H1 (cell line): ENCODE measurements at regions not wholly inside any gene's neighbourhood (a gene's known extent, or its start where the extent isn't known, plus 50 kb on each side); places are given as distances from the start of the nearest gene placed in this dataset.
A peak's percentile ranks its signal among the peaks of the same experiment; 100 is the strongest.

Experiments
- CTCF ChIA-PET: fragments of 300-600 bp; sonication (Branson Sonifier 250); formaldehyde crosslinking; loops from one replicate; lab custom pipeline; 2021; ENCODE audit not compliant: partially characterized antibody; lab: Charles Lee
- POLR2A ChIA-PET: fragments of 300-600 bp; sonication (Branson Sonifier 250); formaldehyde crosslinking; loops from one replicate; lab custom pipeline; 2021; ENCODE audit warnings: inconsistent platforms; ENCODE audit not compliant: partially characterized antibody; lab: Charles Lee
- DNase-seq, 2 experiments: peaks; one replicate each; pipeline versions ENCODE4 v3.0.0 to v3.0.0-alpha.2; 2010 to 2022; ENCODE audit warnings: low spot score in 2 of 2, low read depth in 1 of 2, mixed read lengths in 1 of 2
- FAIRE-seq: peaks from 2 replicates; lab custom pipeline; 2011; peaks lifted over from hg19 to GRCh38; lab: Jason Lieb, UNC
- H2AFZ ChIP-seq: 2 replicates; pipeline ENCODE4 v1.8.1; 2012; ENCODE audit warnings: low read length, inconsistent platforms
- H2AK5ac ChIP-seq: 2 replicates; pipeline ENCODE4 v1.6.1; 2013; ENCODE audit warnings: low read depth, low read length
- H2BK120ac ChIP-seq: replicated peaks from 2 replicates; pipeline ENCODE3; 2013; ENCODE audit warnings: low read depth, low read length, inconsistent platforms
- H2BK12ac ChIP-seq: 2 replicates; pipeline ENCODE4 v1.6.1; 2013; ENCODE audit warnings: low read depth, low read length
- H2BK15ac ChIP-seq: 2 replicates; pipeline ENCODE4 v1.6.1; 2013; ENCODE audit warnings: low read length
- H2BK20ac ChIP-seq: 2 replicates; pipeline ENCODE4 v1.6.1; 2013; ENCODE audit warnings: low read length
- H2BK5ac ChIP-seq: 2 replicates; pipeline ENCODE4 v1.6.1; 2013; ENCODE audit warnings: low read depth, low read length
- H3K14ac ChIP-seq: 2 replicates; pipeline ENCODE4 v1.6.1; 2013; ENCODE audit warnings: inconsistent platforms; ENCODE audit not compliant: insufficient read length
- H3K18ac ChIP-seq: 2 replicates; pipeline ENCODE4 v1.6.1; 2013; ENCODE audit warnings: low read length; ENCODE audit errors: extremely low read depth
- H3K23ac ChIP-seq: 2 replicates; pipeline ENCODE4 v1.6.1; 2013; ENCODE audit warnings: inconsistent platforms; ENCODE audit not compliant: insufficient read length
- H3K23me2 ChIP-seq: 2 replicates; pipeline ENCODE4 v1.6.1; 2013; ENCODE audit warnings: low read depth, low read length
- H3K27ac ChIP-seq: 2 replicates; pipeline ENCODE4 v1.6.1; 2011; ENCODE audit warnings: low read depth, low read length, inconsistent platforms
- H3K27me3 ChIP-seq, 4 experiments: replicated peaks in 1 of 4; 1 replicate in 1 of 4; 2 replicates in 3 of 4; pipeline versions ENCODE4 v1.6.1 to v1.8.1; 2011 to 2013; ENCODE audit warnings: low read length in 3 of 4, mild to moderate bottlenecking in 3 of 4, inconsistent platforms in 2 of 4, mixed read lengths in 2 of 4, moderate library complexity in 1 of 4; ENCODE audit not compliant: control insufficient read depth in 3 of 4, insufficient read depth in 3 of 4; ENCODE audit errors: extremely low read depth in 1 of 4
- H3K36me3 ChIP-seq, 4 experiments: 2 replicates each; pipeline versions ENCODE4 v1.6.1 to v1.8.1; 2011 to 2013; ENCODE audit warnings: mild to moderate bottlenecking in 4 of 4, low read length in 3 of 4, moderate library complexity in 2 of 4, control low read depth in 1 of 4, inconsistent platforms in 1 of 4; ENCODE audit not compliant: insufficient read depth in 4 of 4, control insufficient read depth in 2 of 4
- H3K4ac ChIP-seq: replicated peaks from 2 replicates; pipeline ENCODE3; 2013; ENCODE audit warnings: low read length, low read depth, mixed read lengths, inconsistent platforms; ENCODE audit not compliant: insufficient read length
- H3K4me1 ChIP-seq, 4 experiments: replicated peaks in 1 of 4; 1 replicate in 1 of 4; 2 replicates in 3 of 4; pipeline versions ENCODE4 v1.6.1 to v1.8.1; 2011 to 2013; ENCODE audit warnings: low read length in 3 of 4, inconsistent platforms in 2 of 4, mixed read lengths in 1 of 4; ENCODE audit not compliant: insufficient read depth in 4 of 4, control insufficient read depth in 3 of 4
- H3K4me2 ChIP-seq, 2 experiments: 2 replicates each; pipeline versions ENCODE4 v1.6.1 to v1.8.1; 2011 to 2013; ENCODE audit warnings: low read depth in 2 of 2, low read length in 2 of 2, control low read depth in 1 of 2, inconsistent platforms in 1 of 2, mild to moderate bottlenecking in 1 of 2; ENCODE audit not compliant: insufficient read depth in 1 of 2
- H3K4me3 ChIP-seq, 4 experiments: fragments of 200-600, 300-600 bp in 1 of 4; sonication (generic), shearing (Covaris generic), sonication (Bioruptor Twin) in 1 of 4; 2 replicates each; pipeline versions ENCODE4 v1.5.1 to v1.8.1; 2011 to 2016; ENCODE audit warnings: low read length in 4 of 4, low read depth in 3 of 4, control low read depth in 2 of 4, inconsistent platforms in 2 of 4, mild to moderate bottlenecking in 2 of 4, mixed read lengths in 1 of 4, moderate library complexity in 1 of 4; ENCODE audit not compliant: insufficient read depth in 2 of 4; ENCODE audit errors: extremely low read depth in 1 of 4
- H3K56ac ChIP-seq: replicated peaks from 2 replicates; pipeline ENCODE3; 2013; ENCODE audit warnings: low read depth, mild to moderate bottlenecking, mixed read lengths, low read length, inconsistent platforms; ENCODE audit not compliant: insufficient read length
- H3K79me1 ChIP-seq: 2 replicates; pipeline ENCODE4 v1.6.1; 2013; ENCODE audit warnings: low read depth, low read length, control low read depth
- H3K79me2 ChIP-seq, 2 experiments: 2 replicates each; pipeline versions ENCODE4 v1.6.1 to v1.8.1; 2012 to 2013; ENCODE audit warnings: low read length in 2 of 2, mild to moderate bottlenecking in 2 of 2, inconsistent platforms in 1 of 2; ENCODE audit not compliant: insufficient read depth in 2 of 2, control insufficient read depth in 1 of 2
- H3K9ac ChIP-seq, 4 experiments: replicated peaks in 1 of 4; 1 replicate in 1 of 4; 2 replicates in 3 of 4; pipeline versions ENCODE4 v1.6.1 to v1.8.1; 2011 to 2013; ENCODE audit warnings: low read depth in 3 of 4, low read length in 3 of 4, control low read depth in 2 of 4, mild to moderate bottlenecking in 2 of 4, moderate library complexity in 2 of 4, inconsistent platforms in 1 of 4; ENCODE audit errors: extremely low read depth in 1 of 4
- H3K9me3 ChIP-seq, 2 experiments: 2 replicates each; pipeline versions ENCODE4 v1.6.1 to v1.8.1; 2012 to 2013; ENCODE audit warnings: mild to moderate bottlenecking in 2 of 2, moderate library complexity in 2 of 2, control low read depth in 1 of 2, inconsistent platforms in 1 of 2, low read depth in 1 of 2, low read length in 1 of 2, mixed read lengths in 1 of 2; ENCODE audit not compliant: insufficient read depth in 2 of 2
- H4K20me1 ChIP-seq, 2 experiments: replicated peaks in 1 of 2; 2 replicates each; pipeline versions ENCODE3 to v1.8.1; 2011 to 2013; ENCODE audit warnings: inconsistent platforms in 2 of 2, low read length in 2 of 2, mild to moderate bottlenecking in 1 of 2; ENCODE audit not compliant: insufficient read depth in 2 of 2, control insufficient read depth in 1 of 2
- H4K5ac ChIP-seq: 2 replicates; pipeline ENCODE4 v1.6.1; 2013; ENCODE audit warnings: low read length, low read depth, mixed read lengths, inconsistent platforms; ENCODE audit not compliant: insufficient read length
- H4K8ac ChIP-seq: 2 replicates; pipeline ENCODE4 v1.8.0; 2013; ENCODE audit warnings: mild to moderate bottlenecking, moderate library complexity, low read length, inconsistent platforms; ENCODE audit not compliant: insufficient read depth; ENCODE audit errors: extremely low read depth
- H4K91ac ChIP-seq: replicated peaks from 2 replicates; pipeline ENCODE3; 2013; ENCODE audit warnings: low read length, mixed read lengths, inconsistent platforms; ENCODE audit not compliant: insufficient read length
- ATF2 ChIP-seq: IDR thresholded peaks from 2 replicates; pipeline ENCODE4 v1.6.1; 2012; ENCODE audit warnings: low read length, inconsistent platforms
- CEBPB ChIP-seq: IDR thresholded peaks from 2 replicates; pipeline ENCODE4 v1.6.1; 2012; ENCODE audit warnings: low read depth, low read length
- CTCF ChIP-seq, 3 experiments: IDR thresholded peaks; 1 replicate in 2 of 3; 2 replicates in 1 of 3; pipeline versions ENCODE4 v1.5.1 to v1.6.1; 2011; ENCODE audit warnings: low read length in 3 of 3, mild to moderate bottlenecking in 3 of 3, inconsistent platforms in 2 of 3, low read depth in 1 of 3, moderate library complexity in 1 of 3; ENCODE audit not compliant: insufficient read depth in 1 of 3; ENCODE audit errors: control extremely low read depth in 1 of 3
- RAD21 ChIP-seq, 2 experiments: IDR thresholded peaks in 1 of 2; conservative IDR thresholded peaks in 1 of 2; 2 replicates each; pipeline ENCODE4 v1.6.1; 2011; ENCODE audit warnings: low read depth in 2 of 2, low read length in 2 of 2, improper control_type of control experiment in 1 of 2, inconsistent platforms in 1 of 2, mild to moderate bottlenecking in 1 of 2, moderate library complexity in 1 of 2
- SAP30 ChIP-seq: fragments of 300-600 bp; sonication (generic); IDR thresholded peaks from 2 replicates; pipeline ENCODE4 v1.7.1; 2012; ENCODE audit warnings: low read length, moderate library complexity, mild to moderate bottlenecking, inconsistent platforms; ENCODE audit not compliant: insufficient read depth, insufficient replicate concordance
- SIX5 ChIP-seq: IDR thresholded peaks from 2 replicates; pipeline ENCODE4 v1.6.1; 2011; ENCODE audit warnings: mild to moderate bottlenecking, low read depth, low read length

DNA sequence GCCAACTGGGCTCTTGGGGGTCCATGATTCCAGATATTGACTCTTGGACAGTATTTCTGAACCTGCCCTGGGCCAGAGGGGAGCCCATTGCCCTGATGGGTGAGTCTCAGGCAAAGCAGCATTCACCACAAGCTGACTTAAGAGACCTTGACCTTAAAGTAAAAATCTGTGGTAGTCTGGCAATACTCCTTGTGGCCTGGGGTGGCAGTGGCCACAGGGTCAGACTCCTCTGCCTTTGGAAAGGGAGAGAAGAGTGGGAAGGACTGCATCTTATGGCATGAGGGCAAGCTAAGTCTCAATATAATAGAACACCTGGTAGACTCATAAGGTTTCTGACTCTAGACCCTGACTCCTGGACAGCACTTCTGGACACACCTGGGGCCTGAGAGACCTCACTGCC lies 340.3 kb upstream of the MAD2L1 start:
- Histone ChIP-seq H4K8ac (no peak overlapping the region), H4K91ac (no peak overlapping the region), H3K18ac (no peak overlapping the region), H2AK5ac (no peak overlapping the region), H3K4ac (no peak overlapping the region), H3K9me3 (no peaks in the 10 kb centered on the region), H4K20me1 (no peaks in the 10 kb centered on the region), H2BK12ac (no peak overlapping the region), H3K4me1 (no peaks in the 10 kb centered on the region), H3K23me2 (no peaks in the 10 kb centered on the region), H3K36me3 (no peaks in the 10 kb centered on the region), H3K79me2 (no peaks in the 10 kb centered on the region), H2BK15ac (no peak overlapping the region), H2AFZ (no peak overlapping the region), H2BK120ac (no peak overlapping the region), H3K4me2 (no peak overlapping the region), H3K23ac (no peak overlapping the region), H3K56ac (no peak overlapping the region), H4K5ac (no peak overlapping the region), H2BK20ac (no peak overlapping the region), H3K27me3 (no peaks in the 10 kb centered on the region), H3K27ac (no peak overlapping the region), H3K9ac (no peak overlapping the region), H3K14ac (no peak overlapping the region), H3K79me1 (no peaks in the 10 kb centered on the region), H3K4me3 (no peak overlapping the region), H2BK5ac (no peak overlapping the region)
- ChIA-PET CTCF (interaction anchor here (0.9 to 2.5 kb wide), 4 partner anchors 9 to 313 kb away, joined by 3 to 7 read pairs (median 4); no protein-coding TSS in a partner anchor), POLR2A (no interaction called here)
- FAIRE-seq (no peak), DNase-seq (no peak)
- TF ChIP-seq SAP30 (no peak), CEBPB (no peak), RAD21 (IDR thresholded peaks at IDR 0.05 in 1 of 2, conservative IDR thresholded peaks at IDR 0.05 in 1 of 2; ENCODE audit: low read depth in 2 of 2, low read length in 2 of 2) (peak; percentile 21 to 41; a peak in 3 of 4 replicates), CTCF (IDR thresholded peaks at IDR 0.05; ENCODE audit: control extremely low read depth in 1 of 3, insufficient read depth in 1 of 3, low read depth in 1 of 3, low read length in 3 of 3) (peak; percentile 14 to 44 (median 19); a peak in 3 of 4 replicates), ATF2 (no peak), SIX5 (no peak)
